GM12874 (cell line): ENCODE measurements at regions not wholly inside any gene's neighbourhood (a gene's known extent, or its start where the extent isn't known, plus 50 kb on each side); places are given as distances from the start of the nearest gene placed in this dataset.

Experiments
- CTCF ChIP-seq: IDR thresholded peaks from 2 replicates; pipeline ENCODE4 v1.5.1; 2011; ENCODE audit warnings: low read depth, mild to moderate bottlenecking, control low read depth, low read length, moderate library complexity; ENCODE audit not compliant: insufficient read depth

GRCh38 chr14:101132051-101132571 is 228.6 kb upstream of the RTL1 start:
- TF ChIP-seq CTCF: no peak

- no peak for TF ChIP-seq CTCF
These were observed 229.1 kb upstream of the RTL1 start for GRCh38 chr14:101132588-101132987.

- TF ChIP-seq CTCF: no peak
These were observed 229.5 kb upstream of the RTL1 start for GRCh38 chr14:101133068-101133467.

- TF ChIP-seq CTCF: no peak
These were observed 230.7 kb upstream of the RTL1 start for GRCh38 chr14:101134161-101134631.

- no peak for TF ChIP-seq CTCF
These were observed 231.4 kb upstream of the RTL1 start for GRCh38 chr14:101134851-101135433.

- TF ChIP-seq CTCF: no peak
These were observed 232.5 kb upstream of the RTL1 start for GRCh38 chr14:101135796-101136742.

- no peak for TF ChIP-seq CTCF
These were observed 233.7 kb upstream of the RTL1 start for GRCh38 chr14:101137234-101137633.
